ENCODE measurements at regions not wholly inside any gene's neighbourhood (a gene's known extent, or its start where the extent isn't known, plus 50 kb on each side); places are given as distances from the start of the nearest gene placed in this dataset.

DNA sequence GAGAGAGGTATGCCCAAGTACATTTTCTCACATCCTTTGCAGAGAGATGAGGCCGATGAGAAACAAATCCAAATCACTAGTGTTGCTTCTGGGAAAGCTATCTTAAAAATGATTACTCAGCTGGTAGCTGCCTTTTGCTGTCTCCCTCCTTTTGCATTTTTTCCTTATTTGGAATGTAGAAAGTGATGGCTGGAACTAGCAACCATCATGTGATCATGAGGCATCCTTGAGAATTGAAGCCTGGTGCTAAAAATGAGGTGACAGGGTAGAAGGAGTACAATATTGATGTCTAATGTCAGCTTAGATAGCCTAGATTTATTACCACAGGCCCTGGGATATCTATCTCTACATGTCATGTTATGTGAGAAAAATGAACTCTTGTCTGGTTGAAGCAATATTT, 109.3 kb upstream of the TAF11L2 start:
- H3K9me2 ChIP-seq (ENCODE audit: insufficient read depth, low read length) = no peaks in the 10 kb centered on the region
- no peaks in the 10 kb centered on the region for H3K36me3 ChIP-seq (ENCODE audit: insufficient read depth, low read length)
- H3K27ac ChIP-seq (ENCODE audit: low read length) = no peak overlapping the region
- H3K4me2 ChIP-seq (ENCODE audit: low read length) = no peak overlapping the region
- no peak overlapping the region for H2AFZ ChIP-seq (ENCODE audit: low read depth, low read length)
- TF ChIP-seq RAD21 (conservative IDR thresholded peaks at IDR 0.05) (no peak), POLR2AphosphoS5 (IDR thresholded peaks at IDR 0.05) (no peak), MXI1 (conservative IDR thresholded peaks at IDR 0.05; ENCODE audit: poor library complexity, severe bottlenecking) (no peak), EZH2 (IDR thresholded peaks at IDR 0.05; ENCODE audit: borderline replicate concordance, insufficient read depth, low read length, poor library complexity, severe bottlenecking) (no peak), EP300 (conservative IDR thresholded peaks at IDR 0.05; ENCODE audit: poor library complexity, severe bottlenecking) (no peak), SMC3 (conservative IDR thresholded peaks at IDR 0.05; ENCODE audit: poor library complexity) (no peak), TAF1 (IDR thresholded peaks at IDR 0.05; ENCODE audit: low read depth) (no peak)
- TF ChIP-seq, protein P1, sequence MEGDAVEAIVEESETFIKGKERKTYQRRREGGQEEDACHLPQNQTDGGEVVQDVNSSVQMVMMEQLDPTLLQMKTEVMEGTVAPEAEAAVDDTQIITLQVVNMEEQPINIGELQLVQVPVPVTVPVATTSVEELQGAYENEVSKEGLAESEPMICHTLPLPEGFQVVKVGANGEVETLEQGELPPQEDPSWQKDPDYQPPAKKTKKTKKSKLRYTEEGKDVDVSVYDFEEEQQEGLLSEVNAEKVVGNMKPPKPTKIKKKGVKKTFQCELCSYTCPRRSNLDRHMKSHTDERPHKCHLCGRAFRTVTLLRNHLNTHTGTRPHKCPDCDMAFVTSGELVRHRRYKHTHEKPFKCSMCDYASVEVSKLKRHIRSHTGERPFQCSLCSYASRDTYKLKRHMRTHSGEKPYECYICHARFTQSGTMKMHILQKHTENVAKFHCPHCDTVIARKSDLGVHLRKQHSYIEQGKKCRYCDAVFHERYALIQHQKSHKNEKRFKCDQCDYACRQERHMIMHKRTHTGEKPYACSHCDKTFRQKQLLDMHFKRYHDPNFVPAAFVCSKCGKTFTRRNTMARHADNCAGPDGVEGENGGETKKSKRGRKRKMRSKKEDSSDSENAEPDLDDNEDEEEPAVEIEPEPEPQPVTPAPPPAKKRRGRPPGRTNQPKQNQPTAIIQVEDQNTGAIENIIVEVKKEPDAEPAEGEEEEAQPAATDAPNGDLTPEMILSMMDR (IDR thresholded peaks at IDR 0.05; ENCODE audit: poor library complexity, severe bottlenecking) = no peak
- TF ChIP-seq, protein P2, sequence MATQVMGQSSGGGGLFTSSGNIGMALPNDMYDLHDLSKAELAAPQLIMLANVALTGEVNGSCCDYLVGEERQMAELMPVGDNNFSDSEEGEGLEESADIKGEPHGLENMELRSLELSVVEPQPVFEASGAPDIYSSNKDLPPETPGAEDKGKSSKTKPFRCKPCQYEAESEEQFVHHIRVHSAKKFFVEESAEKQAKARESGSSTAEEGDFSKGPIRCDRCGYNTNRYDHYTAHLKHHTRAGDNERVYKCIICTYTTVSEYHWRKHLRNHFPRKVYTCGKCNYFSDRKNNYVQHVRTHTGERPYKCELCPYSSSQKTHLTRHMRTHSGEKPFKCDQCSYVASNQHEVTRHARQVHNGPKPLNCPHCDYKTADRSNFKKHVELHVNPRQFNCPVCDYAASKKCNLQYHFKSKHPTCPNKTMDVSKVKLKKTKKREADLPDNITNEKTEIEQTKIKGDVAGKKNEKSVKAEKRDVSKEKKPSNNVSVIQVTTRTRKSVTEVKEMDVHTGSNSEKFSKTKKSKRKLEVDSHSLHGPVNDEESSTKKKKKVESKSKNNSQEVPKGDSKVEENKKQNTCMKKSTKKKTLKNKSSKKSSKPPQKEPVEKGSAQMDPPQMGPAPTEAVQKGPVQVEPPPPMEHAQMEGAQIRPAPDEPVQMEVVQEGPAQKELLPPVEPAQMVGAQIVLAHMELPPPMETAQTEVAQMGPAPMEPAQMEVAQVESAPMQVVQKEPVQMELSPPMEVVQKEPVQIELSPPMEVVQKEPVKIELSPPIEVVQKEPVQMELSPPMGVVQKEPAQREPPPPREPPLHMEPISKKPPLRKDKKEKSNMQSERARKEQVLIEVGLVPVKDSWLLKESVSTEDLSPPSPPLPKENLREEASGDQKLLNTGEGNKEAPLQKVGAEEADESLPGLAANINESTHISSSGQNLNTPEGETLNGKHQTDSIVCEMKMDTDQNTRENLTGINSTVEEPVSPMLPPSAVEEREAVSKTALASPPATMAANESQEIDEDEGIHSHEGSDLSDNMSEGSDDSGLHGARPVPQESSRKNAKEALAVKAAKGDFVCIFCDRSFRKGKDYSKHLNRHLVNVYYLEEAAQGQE (IDR thresholded peaks at IDR 0.05; ENCODE audit: borderline replicate concordance) = no peak
- H3K4me3 ChIP-seq (ENCODE audit: low read length) = no peak overlapping the region
- H3K9ac ChIP-seq (ENCODE audit: low read length) = no peak overlapping the region
- H3K9me3 ChIP-seq (ENCODE audit: low read length) = no peaks in the 10 kb centered on the region
- H3K79me2 ChIP-seq (replicated peaks; ENCODE audit: insufficient read depth, low read length) = no peaks in the 10 kb centered on the region
- H3F3A ChIP-seq (ENCODE audit: insufficient read depth, low read length, poor library complexity, severe bottlenecking) = no peaks in the 10 kb centered on the region
- no peaks in the 10 kb centered on the region for H4K20me1 ChIP-seq (ENCODE audit: insufficient read depth)
- H3K27me3 ChIP-seq (ENCODE audit: insufficient read depth, low read depth, low read length) = no peaks in the 10 kb centered on the region

DNA sequence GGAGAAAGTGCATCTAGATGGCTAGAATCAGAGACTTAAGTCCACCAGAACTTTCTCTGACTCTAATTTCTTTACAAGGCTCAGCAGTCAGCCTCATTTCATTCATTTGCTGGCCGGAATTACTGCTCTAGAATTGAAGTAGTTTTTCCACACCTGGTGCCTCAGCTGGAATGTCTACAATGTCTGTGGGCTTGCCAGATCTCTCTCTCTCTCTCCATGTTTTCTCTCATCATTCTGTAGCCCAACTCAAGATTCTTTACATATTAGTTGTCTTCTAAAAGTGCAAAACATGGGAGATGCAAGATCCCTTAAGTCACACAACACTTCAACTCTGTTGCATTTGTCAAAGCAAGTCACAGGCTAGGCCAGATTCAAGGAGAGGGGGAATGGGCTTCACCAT, 103.9 kb upstream of the TAF11L2 start:
- Histone ChIP-seq H3K27ac (ENCODE audit: low read length) (no peak overlapping the region), H3K9me2 (ENCODE audit: insufficient read depth, low read length) (no peaks in the 10 kb centered on the region), H3K9ac (ENCODE audit: low read length) (no peak overlapping the region), H3K9me3 (ENCODE audit: low read length) (no peaks in the 10 kb centered on the region), H3K4me2 (ENCODE audit: low read length) (no peak overlapping the region), H2AFZ (ENCODE audit: low read depth, low read length) (no peak overlapping the region), H3K36me3 (ENCODE audit: insufficient read depth, low read length) (no peaks in the 10 kb centered on the region), H3K27me3 (ENCODE audit: insufficient read depth, low read depth, low read length) (no peaks in the 10 kb centered on the region), H3K79me2 (replicated peaks; ENCODE audit: insufficient read depth, low read length) (no peaks in the 10 kb centered on the region), H4K20me1 (ENCODE audit: insufficient read depth) (no peaks in the 10 kb centered on the region), H3K4me3 (ENCODE audit: low read length) (no peak overlapping the region), H3F3A (ENCODE audit: insufficient read depth, low read length, poor library complexity, severe bottlenecking) (no peaks in the 10 kb centered on the region)
- TF ChIP-seq MXI1 (conservative IDR thresholded peaks at IDR 0.05; ENCODE audit: poor library complexity, severe bottlenecking) = no peak
- TF ChIP-seq, protein P1 (IDR thresholded peaks at IDR 0.05; ENCODE audit: poor library complexity, severe bottlenecking) = no peak
- no peak for TF ChIP-seq EZH2 (IDR thresholded peaks at IDR 0.05; ENCODE audit: borderline replicate concordance, insufficient read depth, low read length, poor library complexity, severe bottlenecking)
- TF ChIP-seq RAD21 (conservative IDR thresholded peaks at IDR 0.05) = no peak
- TF ChIP-seq EP300 (conservative IDR thresholded peaks at IDR 0.05; ENCODE audit: poor library complexity, severe bottlenecking) = no peak

All from neural cell (in vitro differentiated cells).